K562 (cell line): ENCODE measurements at regions not wholly inside any gene's neighbourhood (a gene's known extent, or its start where the extent isn't known, plus 50 kb on each side); places are given as distances from the start of the nearest gene placed in this dataset.

Experiments used
- ATAC-seq: fragments of 200-7000 bp; cut with Tn5 transposase; 3 replicates; pipeline ENCODE4 v1.9.1; 2020; ENCODE audit warnings: moderate library complexity
- BruUV-seq: library from RNA; stranded (reverse); fragments of 400-500 nt; replicated peaks from 2 replicates; lab custom pipeline; 2021; lab: Mats Ljungman, UMichigan
- CTCF ChIA-PET: fragments of 300-600 bp; formaldehyde crosslinking; extraction: SDS; loops from one replicate; lab custom pipeline; 2021; ENCODE audit warnings: low intra/inter-chr PET ratio; lab: Yijun Ruan, JAX
- POLR2A ChIA-PET: fragments of 300-600, 350-650 bp; sonication (Branson Sonifier 250); formaldehyde crosslinking; extraction: SDS; loops from one replicate; lab custom pipeline; 2021; ENCODE audit warnings: antibody characterized with exemption, inconsistent platforms; lab: Yijun Ruan, JAX
- DNase-seq, 4 experiments: peaks; one replicate each; pipeline versions ENCODE4 v3.0.0 to v3.0.0-alpha.2; 2011 to 2018; ENCODE audit warnings: low spot score in 3 of 4, mixed read lengths in 3 of 4; ENCODE audit errors: extremely low read depth in 1 of 4
- FAIRE-seq: peaks from 2 replicates; lab custom pipeline; 2011; peaks lifted over from hg19 to GRCh38; lab: Jason Lieb, UNC
- H2AFZ ChIP-seq: 2 replicates; pipeline ENCODE4 v1.6.0; 2011; ENCODE audit warnings: low read depth, low read length, control low read depth, inconsistent platforms
- H3K27ac ChIP-seq: fragments of 200-600 bp; 3 replicates; pipeline ENCODE4 v1.8.0; 2011; ENCODE audit warnings: low read depth, mild to moderate bottlenecking, control low read depth, inconsistent platforms, low read length, moderate library complexity, mixed read lengths; ENCODE audit errors: extremely low read depth
- H3K27me3 ChIP-seq, 2 experiments: fragments of 300-600 bp in 1 of 2; 2 replicates in 1 of 2; 3 replicates in 1 of 2; pipeline versions ENCODE4 v1.6.0 to v1.8.0; 2011; ENCODE audit warnings: inconsistent platforms in 2 of 2, low read length in 2 of 2, mild to moderate bottlenecking in 1 of 2, mixed read lengths in 1 of 2, moderate library complexity in 1 of 2; ENCODE audit not compliant: control insufficient read depth in 2 of 2, insufficient read depth in 2 of 2
- H3K36me3 ChIP-seq: fragments of 300-600 bp; 3 replicates; pipeline ENCODE4 v1.8.0; 2011; ENCODE audit warnings: mild to moderate bottlenecking, low read length, inconsistent platforms; ENCODE audit not compliant: control insufficient read depth, insufficient read depth
- H3K4me1 ChIP-seq, 2 experiments: fragments of 200-600 bp in 1 of 2; replicated peaks in 1 of 2; 2 replicates in 1 of 2; 3 replicates in 1 of 2; pipeline versions ENCODE4 v1.5.1 to v1.8.0; 2011; ENCODE audit warnings: inconsistent platforms in 2 of 2, low read length in 2 of 2, mild to moderate bottlenecking in 1 of 2, mixed read lengths in 1 of 2, moderate library complexity in 1 of 2; ENCODE audit not compliant: control insufficient read depth in 2 of 2, insufficient read depth in 2 of 2
- H3K4me2 ChIP-seq: 2 replicates; pipeline ENCODE4 v1.6.1; 2011; ENCODE audit warnings: low read length, control low read depth, inconsistent platforms, mixed read lengths; ENCODE audit not compliant: insufficient read depth
- H3K4me3 ChIP-seq: fragments of 200-600 bp; sonication (generic), shearing (Covaris generic); 2 replicates; pipeline ENCODE4 v1.5.1; 2016; ENCODE audit warnings: control low read depth, inconsistent platforms
- H3K79me2 ChIP-seq: fragments of 200-600 bp; 3 replicates; pipeline ENCODE4 v1.8.0; 2011; ENCODE audit warnings: low read length, inconsistent platforms; ENCODE audit not compliant: control insufficient read depth, insufficient read depth
- H3K9ac ChIP-seq, 2 experiments: 2 replicates each; pipeline versions ENCODE4 v1.6.0 to v1.6.1; 2011; ENCODE audit warnings: low read depth in 2 of 2, low read length in 2 of 2, control low read depth in 1 of 2, inconsistent platforms in 1 of 2, mild to moderate bottlenecking in 1 of 2, mixed read lengths in 1 of 2; ENCODE audit not compliant: insufficient read depth in 1 of 2
- H3K9me1 ChIP-seq: one replicate; pipeline ENCODE4 v1.6.0; 2011; ENCODE audit warnings: inconsistent platforms, mild to moderate bottlenecking, low read length, moderate library complexity; ENCODE audit not compliant: control insufficient read depth, insufficient read depth
- H3K9me3 ChIP-seq: replicated peaks from 2 replicates; pipeline ENCODE4 v1.5.1; 2011; ENCODE audit warnings: low read depth, low read length, inconsistent platforms; ENCODE audit not compliant: control insufficient read depth, insufficient read depth
- H4K20me1 ChIP-seq: replicated peaks from 2 replicates; pipeline ENCODE4 v1.6.1; 2011; ENCODE audit warnings: low read length, inconsistent platforms, mixed read lengths; ENCODE audit not compliant: control insufficient read depth, insufficient read depth
- CCAR2 ChIP-seq: fragments of 200-400 bp; formaldehyde crosslinking; IDR thresholded peaks from 2 replicates; pipeline ENCODE4 v1.6.1; 2017; ENCODE audit warnings: mild to moderate bottlenecking, low read depth, low read length
- WGBS: fragments of 100-300 bp; shearing (Covaris generic); methylation state at CpG from one replicate; pipeline ENCODE4 v1.1.6; 2016; ENCODE audit warnings: low coverage, mixed read lengths; ENCODE audit not compliant: insufficient coverage; ENCODE audit errors: missing lambda C conversion rate; 5-methylcytosine and 5-hydroxymethylcytosine counted together
- in situ Hi-C: fragments of 300-500 bp; cut with MboI; formaldehyde crosslinking; loops from 4 replicates; pipeline ENCODE4 v1.15.0; 2018; ENCODE audit warnings: inconsistent platforms, mixed read lengths
- intact Hi-C: fragments of 100-400 bp; cut with micrococcal nuclease; formaldehyde crosslinking; loops from 2 replicates; pipeline ENCODE4 v1.14.2; 2022
- TF ChIP-seq, protein P1 (sequence below): fragments of 150-350 bp; IDR thresholded peaks from 2 replicates; pipeline ENCODE4 v1.6.1; 2014; ENCODE audit warnings: low read depth, mild to moderate bottlenecking, low read length, borderline replicate concordance
- TF ChIP-seq, protein P2 (sequence below), 2 experiments: fragments of 450-650 bp in 1 of 2; sonication (generic) in 1 of 2; formaldehyde crosslinking in 1 of 2; IDR thresholded peaks; 2 replicates each; pipeline versions ENCODE4 v1.7.1 to v1.9.0; 2016 to 2022; ENCODE audit warnings: inconsistent platforms in 1 of 2, mild to moderate bottlenecking in 1 of 2, missing genetic modification reagents in 1 of 2
- TF ChIP-seq, protein P3 (sequence below): IDR thresholded peaks from 3 replicates; pipeline ENCODE4 v1.6.1; 2011; ENCODE audit warnings: borderline replicate concordance, mild to moderate bottlenecking, moderate library complexity; ENCODE audit not compliant: insufficient read length; ENCODE audit errors: extremely low read depth

DNA sequence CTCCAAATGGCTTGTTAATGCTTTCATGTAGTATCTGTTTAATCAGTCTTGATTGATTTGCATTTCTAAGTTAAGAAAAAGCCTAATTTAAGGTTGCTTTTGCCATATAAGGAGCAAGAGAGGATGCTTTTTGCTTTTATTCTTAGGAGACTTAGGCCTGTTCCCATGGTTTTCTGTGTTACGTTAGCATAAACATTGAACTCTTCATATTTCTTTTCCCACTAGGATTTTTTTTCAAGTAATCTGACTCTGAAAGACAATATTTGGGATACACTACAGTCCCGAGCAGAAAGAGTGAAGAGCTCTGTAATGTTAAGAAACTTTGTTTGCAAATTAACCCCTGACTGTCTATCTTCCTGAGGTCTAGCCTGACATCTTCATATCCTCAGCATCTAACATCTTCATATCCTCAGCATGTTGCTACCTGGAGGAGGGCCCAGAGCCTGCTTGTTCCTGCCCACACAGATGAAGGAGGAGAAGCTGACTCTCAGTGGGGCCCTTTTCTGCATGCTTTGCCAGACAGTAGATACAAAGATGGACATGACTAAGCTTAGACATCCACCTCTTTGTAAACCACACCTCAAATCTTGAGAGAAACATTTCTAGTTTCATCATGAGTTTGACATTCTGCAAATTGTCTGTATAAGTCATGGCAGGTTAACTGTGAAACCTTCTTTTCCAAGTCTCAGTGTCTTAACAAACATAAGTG lies 86.2 kb upstream of the COL6A5 start:
- no peak overlapping the region for H3K4me3 ChIP-seq
- no peak for DNase-seq
- H3K4me1 ChIP-seq = peaks cover 6 to 15% of the 10 kb centered on the region in 2 experiments
- no peak overlapping the region for H3K9ac ChIP-seq
- no TSS peak for BruUV-seq
- intact Hi-C loops = no loop called here
- H4K20me1 ChIP-seq = no peaks in the 10 kb centered on the region
- ChIA-PET POLR2A (interaction anchor here (1.2 kb wide), 1 partner anchor 39 kb away, joined by 3 read pairs; no protein-coding TSS in a partner anchor), CTCF (no interaction called here)
- H3K79me2 ChIP-seq = no peaks in the 10 kb centered on the region
- ATAC-seq = no peak
- peak; percentile 74 for FAIRE-seq
- no peaks in the 10 kb centered on the region for H3K27me3 ChIP-seq
- H2AFZ ChIP-seq = no peak overlapping the region
- 83% methylated on average over 2 of the region's 2 CpGs for WGBS
- H3K9me3 ChIP-seq = no peaks in the 10 kb centered on the region
- H3K4me2 ChIP-seq = no peak overlapping the region
- H3K36me3 ChIP-seq = no peaks in the 10 kb centered on the region
- H3K9me1 ChIP-seq = no peaks in the 10 kb centered on the region
- no peak overlapping the region for H3K27ac ChIP-seq
- in situ Hi-C loops = no loop called here
- TF ChIP-seq, protein P1, sequence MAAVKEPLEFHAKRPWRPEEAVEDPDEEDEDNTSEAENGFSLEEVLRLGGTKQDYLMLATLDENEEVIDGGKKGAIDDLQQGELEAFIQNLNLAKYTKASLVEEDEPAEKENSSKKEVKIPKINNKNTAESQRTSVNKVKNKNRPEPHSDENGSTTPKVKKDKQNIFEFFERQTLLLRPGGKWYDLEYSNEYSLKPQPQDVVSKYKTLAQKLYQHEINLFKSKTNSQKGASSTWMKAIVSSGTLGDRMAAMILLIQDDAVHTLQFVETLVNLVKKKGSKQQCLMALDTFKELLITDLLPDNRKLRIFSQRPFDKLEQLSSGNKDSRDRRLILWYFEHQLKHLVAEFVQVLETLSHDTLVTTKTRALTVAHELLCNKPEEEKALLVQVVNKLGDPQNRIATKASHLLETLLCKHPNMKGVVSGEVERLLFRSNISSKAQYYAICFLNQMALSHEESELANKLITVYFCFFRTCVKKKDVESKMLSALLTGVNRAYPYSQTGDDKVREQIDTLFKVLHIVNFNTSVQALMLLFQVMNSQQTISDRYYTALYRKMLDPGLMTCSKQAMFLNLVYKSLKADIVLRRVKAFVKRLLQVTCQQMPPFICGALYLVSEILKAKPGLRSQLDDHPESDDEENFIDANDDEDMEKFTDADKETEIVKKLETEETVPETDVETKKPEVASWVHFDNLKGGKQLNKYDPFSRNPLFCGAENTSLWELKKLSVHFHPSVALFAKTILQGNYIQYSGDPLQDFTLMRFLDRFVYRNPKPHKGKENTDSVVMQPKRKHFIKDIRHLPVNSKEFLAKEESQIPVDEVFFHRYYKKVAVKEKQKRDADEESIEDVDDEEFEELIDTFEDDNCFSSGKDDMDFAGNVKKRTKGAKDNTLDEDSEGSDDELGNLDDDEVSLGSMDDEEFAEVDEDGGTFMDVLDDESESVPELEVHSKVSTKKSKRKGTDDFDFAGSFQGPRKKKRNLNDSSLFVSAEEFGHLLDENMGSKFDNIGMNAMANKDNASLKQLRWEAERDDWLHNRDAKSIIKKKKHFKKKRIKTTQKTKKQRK = no peak
- TF ChIP-seq, protein P2, sequence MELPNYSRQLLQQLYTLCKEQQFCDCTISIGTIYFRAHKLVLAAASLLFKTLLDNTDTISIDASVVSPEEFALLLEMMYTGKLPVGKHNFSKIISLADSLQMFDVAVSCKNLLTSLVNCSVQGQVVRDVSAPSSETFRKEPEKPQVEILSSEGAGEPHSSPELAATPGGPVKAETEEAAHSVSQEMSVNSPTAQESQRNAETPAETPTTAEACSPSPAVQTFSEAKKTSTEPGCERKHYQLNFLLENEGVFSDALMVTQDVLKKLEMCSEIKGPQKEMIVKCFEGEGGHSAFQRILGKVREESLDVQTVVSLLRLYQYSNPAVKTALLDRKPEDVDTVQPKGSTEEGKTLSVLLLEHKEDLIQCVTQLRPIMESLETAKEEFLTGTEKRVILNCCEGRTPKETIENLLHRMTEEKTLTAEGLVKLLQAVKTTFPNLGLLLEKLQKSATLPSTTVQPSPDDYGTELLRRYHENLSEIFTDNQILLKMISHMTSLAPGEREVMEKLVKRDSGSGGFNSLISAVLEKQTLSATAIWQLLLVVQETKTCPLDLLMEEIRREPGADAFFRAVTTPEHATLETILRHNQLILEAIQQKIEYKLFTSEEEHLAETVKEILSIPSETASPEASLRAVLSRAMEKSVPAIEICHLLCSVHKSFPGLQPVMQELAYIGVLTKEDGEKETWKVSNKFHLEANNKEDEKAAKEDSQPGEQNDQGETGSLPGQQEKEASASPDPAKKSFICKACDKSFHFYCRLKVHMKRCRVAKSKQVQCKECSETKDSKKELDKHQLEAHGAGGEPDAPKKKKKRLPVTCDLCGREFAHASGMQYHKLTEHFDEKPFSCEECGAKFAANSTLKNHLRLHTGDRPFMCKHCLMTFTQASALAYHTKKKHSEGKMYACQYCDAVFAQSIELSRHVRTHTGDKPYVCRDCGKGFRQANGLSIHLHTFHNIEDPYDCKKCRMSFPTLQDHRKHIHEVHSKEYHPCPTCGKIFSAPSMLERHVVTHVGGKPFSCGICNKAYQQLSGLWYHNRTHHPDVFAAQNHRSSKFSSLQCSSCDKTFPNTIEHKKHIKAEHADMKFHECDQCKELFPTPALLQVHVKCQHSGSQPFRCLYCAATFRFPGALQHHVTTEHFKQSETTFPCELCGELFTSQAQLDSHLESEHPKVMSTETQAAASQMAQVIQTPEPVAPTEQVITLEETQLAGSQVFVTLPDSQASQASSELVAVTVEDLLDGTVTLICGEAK (IDR thresholded peaks at IDR 0.05) = no peak
- TF ChIP-seq, protein P2 (CRISPR knock-in tag; IDR thresholded peaks at IDR 0.05) = no peak
- TF ChIP-seq, protein P3, sequence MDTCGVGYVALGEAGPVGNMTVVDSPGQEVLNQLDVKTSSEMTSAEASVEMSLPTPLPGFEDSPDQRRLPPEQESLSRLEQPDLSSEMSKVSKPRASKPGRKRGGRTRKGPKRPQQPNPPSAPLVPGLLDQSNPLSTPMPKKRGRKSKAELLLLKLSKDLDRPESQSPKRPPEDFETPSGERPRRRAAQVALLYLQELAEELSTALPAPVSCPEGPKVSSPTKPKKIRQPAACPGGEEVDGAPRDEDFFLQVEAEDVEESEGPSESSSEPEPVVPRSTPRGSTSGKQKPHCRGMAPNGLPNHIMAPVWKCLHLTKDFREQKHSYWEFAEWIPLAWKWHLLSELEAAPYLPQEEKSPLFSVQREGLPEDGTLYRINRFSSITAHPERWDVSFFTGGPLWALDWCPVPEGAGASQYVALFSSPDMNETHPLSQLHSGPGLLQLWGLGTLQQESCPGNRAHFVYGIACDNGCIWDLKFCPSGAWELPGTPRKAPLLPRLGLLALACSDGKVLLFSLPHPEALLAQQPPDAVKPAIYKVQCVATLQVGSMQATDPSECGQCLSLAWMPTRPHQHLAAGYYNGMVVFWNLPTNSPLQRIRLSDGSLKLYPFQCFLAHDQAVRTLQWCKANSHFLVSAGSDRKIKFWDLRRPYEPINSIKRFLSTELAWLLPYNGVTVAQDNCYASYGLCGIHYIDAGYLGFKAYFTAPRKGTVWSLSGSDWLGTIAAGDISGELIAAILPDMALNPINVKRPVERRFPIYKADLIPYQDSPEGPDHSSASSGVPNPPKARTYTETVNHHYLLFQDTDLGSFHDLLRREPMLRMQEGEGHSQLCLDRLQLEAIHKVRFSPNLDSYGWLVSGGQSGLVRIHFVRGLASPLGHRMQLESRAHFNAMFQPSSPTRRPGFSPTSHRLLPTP = no peak
- no peak for TF ChIP-seq CCAR2
